WTC11 (cell line): ENCODE measurements at regions not wholly inside any gene's neighbourhood (a gene's known extent, or its start where the extent isn't known, plus 50 kb on each side); places are given as distances from the start of the nearest gene placed in this dataset.

Experiments used
- ATAC-seq: fragments of 200-7000 bp; cut with Tn5 transposase; 2 replicates; pipeline ENCODE4 v1.10.0; 2021; ENCODE audit warnings: mild to moderate bottlenecking, moderate library complexity
- CTCF ChIA-PET: fragments of 300-600 bp; sonication (Branson Sonifier 250); formaldehyde crosslinking; loops from one replicate; lab custom pipeline; 2021; ENCODE audit warnings: antibody characterized with exemption; lab: Charles Lee
- POLR2A ChIA-PET: fragments of 350-600 bp; sonication (Branson Sonifier 250); formaldehyde crosslinking; loops from one replicate; lab custom pipeline; 2021; ENCODE audit warnings: antibody characterized with exemption; lab: Charles Lee
- DNase-seq: peaks from one replicate; pipeline ENCODE4 v3.0.0; 2021; ENCODE audit warnings: low spot score
- H3K27ac Mint-ChIP-seq: 2 replicates; pipeline ENCODE4 v1.8.0; 2021; ENCODE audit warnings: mixed read lengths
- H3K27me3 Mint-ChIP-seq: 2 replicates; pipeline ENCODE4 v1.8.0; 2021; ENCODE audit warnings: low read depth, mild to moderate bottlenecking, moderate library complexity, mixed read lengths
- H3K36me3 Mint-ChIP-seq: 2 replicates; pipeline ENCODE4 v1.8.0; 2021; ENCODE audit warnings: mixed read lengths
- H3K4me1 Mint-ChIP-seq: 2 replicates; pipeline ENCODE4 v1.8.0; 2022; ENCODE audit warnings: mixed read lengths
- H3K4me3 Mint-ChIP-seq: 2 replicates; pipeline ENCODE4 v1.8.0; 2021; ENCODE audit warnings: mild to moderate bottlenecking, moderate library complexity, mixed read lengths
- H3K9me3 Mint-ChIP-seq: 2 replicates; pipeline ENCODE4 v1.8.0; 2021; ENCODE audit warnings: mixed read lengths
- CREB1 ChIP-seq: sonication (generic); formaldehyde crosslinking; IDR thresholded peaks from 2 replicates; pipeline ENCODE4 v1.8.0; 2023; ENCODE audit warnings: mild to moderate bottlenecking, missing genetic modification reagents
- CREM ChIP-seq: sonication (generic); formaldehyde crosslinking; IDR thresholded peaks from 2 replicates; pipeline ENCODE4 v1.8.1; 2022; ENCODE audit warnings: mild to moderate bottlenecking, missing genetic modification reagents, moderate library complexity
- E2F5 ChIP-seq: sonication (generic); formaldehyde crosslinking; IDR thresholded peaks from 2 replicates; pipeline ENCODE4 v1.8.1; 2022; ENCODE audit warnings: mild to moderate bottlenecking, moderate library complexity, missing genetic modification reagents
- ELF4 ChIP-seq: sonication (generic); formaldehyde crosslinking; IDR thresholded peaks from 2 replicates; pipeline ENCODE4 v1.8.1; 2022; ENCODE audit warnings: low read depth, mild to moderate bottlenecking, moderate library complexity, missing genetic modification reagents
- ERG ChIP-seq: fragments of 250-450 bp; sonication (Bioruptor Pico); IDR thresholded peaks from 2 replicates; pipeline ENCODE4 v1.8.0; 2021; ENCODE audit warnings: mild to moderate bottlenecking
- ESRRA ChIP-seq: sonication (generic); formaldehyde crosslinking; IDR thresholded peaks from 2 replicates; pipeline ENCODE4 v1.8.1; 2022; ENCODE audit warnings: mild to moderate bottlenecking, missing genetic modification reagents, borderline replicate concordance
- FOXJ3 ChIP-seq: sonication (generic); formaldehyde crosslinking; IDR thresholded peaks from 2 replicates; pipeline ENCODE4 v1.9.0; 2021; ENCODE audit warnings: missing genetic modification reagents, mild to moderate bottlenecking, borderline replicate concordance
- GABPB1 ChIP-seq: sonication (generic); formaldehyde crosslinking; IDR thresholded peaks from 2 replicates; pipeline ENCODE4 v1.8.1; 2023; ENCODE audit warnings: mild to moderate bottlenecking, missing genetic modification reagents
- MAX ChIP-seq: sonication (generic); formaldehyde crosslinking; IDR thresholded peaks from 2 replicates; pipeline ENCODE4 v1.8.0; 2022; ENCODE audit warnings: mild to moderate bottlenecking, missing genetic modification reagents
- NFE2L1 ChIP-seq: sonication (generic); formaldehyde crosslinking; IDR thresholded peaks from 2 replicates; pipeline ENCODE4 v1.8.1; 2023; ENCODE audit warnings: missing genetic modification reagents
- NFYB ChIP-seq: sonication (generic); formaldehyde crosslinking; conservative IDR thresholded peaks from 2 replicates; pipeline ENCODE4 v1.8.0; 2022; ENCODE audit warnings: low read depth, missing genetic modification reagents
- NR1H2 ChIP-seq: sonication (generic); formaldehyde crosslinking; IDR thresholded peaks from 2 replicates; pipeline ENCODE4 v1.9.0; 2021; ENCODE audit warnings: mild to moderate bottlenecking, moderate library complexity, missing genetic modification reagents
- OVOL2 ChIP-seq: fragments of 250-450 bp; sonication (Bioruptor Pico); IDR thresholded peaks from 2 replicates; pipeline ENCODE4 v1.9.0; 2021; ENCODE audit warnings: mild to moderate bottlenecking, borderline replicate concordance
- RORB ChIP-seq: fragments of 250-450 bp; sonication (Bioruptor Pico); IDR thresholded peaks from 2 replicates; pipeline ENCODE4 v1.9.0; 2021; ENCODE audit warnings: mild to moderate bottlenecking
- SMAD4 ChIP-seq: sonication (generic); formaldehyde crosslinking; IDR thresholded peaks from 2 replicates; pipeline ENCODE4 v1.8.0; 2022; ENCODE audit warnings: mild to moderate bottlenecking, missing genetic modification reagents
- SOX15 ChIP-seq: fragments of 250-450 bp; sonication (Bioruptor Pico); IDR thresholded peaks from 2 replicates; pipeline ENCODE4 v1.9.0; 2021; ENCODE audit warnings: mild to moderate bottlenecking
- SP1 ChIP-seq: sonication (generic); formaldehyde crosslinking; conservative IDR thresholded peaks from 2 replicates; pipeline ENCODE4 v1.8.1; 2022; ENCODE audit warnings: missing genetic modification reagents
- STAT6 ChIP-seq: sonication (generic); formaldehyde crosslinking; conservative IDR thresholded peaks from 2 replicates; pipeline ENCODE4 v1.8.1; 2023; ENCODE audit warnings: mild to moderate bottlenecking, low read depth, missing genetic modification reagents, moderate library complexity
- TCF7 ChIP-seq: sonication (generic); formaldehyde crosslinking; IDR thresholded peaks from 2 replicates; pipeline ENCODE4 v1.8.0; 2022; ENCODE audit warnings: mild to moderate bottlenecking, low read depth, missing genetic modification reagents, moderate library complexity
- TEAD1 ChIP-seq: sonication (generic); formaldehyde crosslinking; IDR thresholded peaks from 2 replicates; pipeline ENCODE4 v1.8.0; 2022; ENCODE audit warnings: mild to moderate bottlenecking, missing genetic modification reagents
- ZBTB43 ChIP-seq: sonication (generic); formaldehyde crosslinking; IDR thresholded peaks from 2 replicates; pipeline ENCODE4 v1.8.1; 2023; ENCODE audit warnings: mild to moderate bottlenecking, missing genetic modification reagents
- ZNF416 ChIP-seq: fragments of 250-450 bp; sonication (Bioruptor Pico); IDR thresholded peaks from 2 replicates; pipeline ENCODE4 v1.9.0; 2021; ENCODE audit warnings: mild to moderate bottlenecking, inconsistent platforms
- TF ChIP-seq, protein P1 (sequence below): sonication (generic); formaldehyde crosslinking; IDR thresholded peaks from 2 replicates; pipeline ENCODE4 v1.8.0; 2022; ENCODE audit warnings: mild to moderate bottlenecking, missing genetic modification reagents
- TF ChIP-seq, protein P2 (sequence below): fragments of 250-450 bp; sonication (Bioruptor Pico); IDR thresholded peaks from 2 replicates; pipeline ENCODE4 v1.9.0; 2021; ENCODE audit warnings: mild to moderate bottlenecking
- TF ChIP-seq, protein P3 (sequence below): sonication (generic); formaldehyde crosslinking; IDR thresholded peaks from 2 replicates; pipeline ENCODE4 v1.8.1; 2022; ENCODE audit warnings: low read depth, missing genetic modification reagents, borderline replicate concordance

- H3K27ac Mint-ChIP-seq, result no peak overlapping the region
- CTCF ChIA-PET, result no interaction called here
- H3K9me3 Mint-ChIP-seq, result peaks cover 55% of the 10 kb centered on the region
- DNase-seq (no peak), ATAC-seq (no peak)
- no peak for TF ChIP-seq E2F5 (CRISPR knock-in tag)
- no peak for TF ChIP-seq TCF7
- no peak for TF ChIP-seq NR1H2 (CRISPR knock-in tag)
- TF ChIP-seq OVOL2 (CRISPR knock-in tag), result no peak
- no peak for TF ChIP-seq SOX15 (CRISPR knock-in tag)
- TF ChIP-seq ERG (CRISPR knock-in tag), result no peak
- no peak for TF ChIP-seq SMAD4
- TF ChIP-seq, protein P1, sequence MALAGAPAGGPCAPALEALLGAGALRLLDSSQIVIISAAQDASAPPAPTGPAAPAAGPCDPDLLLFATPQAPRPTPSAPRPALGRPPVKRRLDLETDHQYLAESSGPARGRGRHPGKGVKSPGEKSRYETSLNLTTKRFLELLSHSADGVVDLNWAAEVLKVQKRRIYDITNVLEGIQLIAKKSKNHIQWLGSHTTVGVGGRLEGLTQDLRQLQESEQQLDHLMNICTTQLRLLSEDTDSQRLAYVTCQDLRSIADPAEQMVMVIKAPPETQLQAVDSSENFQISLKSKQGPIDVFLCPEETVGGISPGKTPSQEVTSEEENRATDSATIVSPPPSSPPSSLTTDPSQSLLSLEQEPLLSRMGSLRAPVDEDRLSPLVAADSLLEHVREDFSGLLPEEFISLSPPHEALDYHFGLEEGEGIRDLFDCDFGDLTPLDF (CRISPR knock-in tag), result no peak
- no peak for TF ChIP-seq FOXJ3
- no peak for TF ChIP-seq CREB1 (CRISPR knock-in tag)
- TF ChIP-seq ZNF416 (CRISPR knock-in tag), result no peak
- peaks cover 56% of the 10 kb centered on the region for H3K36me3 Mint-ChIP-seq
- H3K27me3 Mint-ChIP-seq, result no peaks in the 10 kb centered on the region
- POLR2A ChIA-PET, result no interaction called here
- H3K4me1 Mint-ChIP-seq, result peaks cover 10% of the 10 kb centered on the region
- no peak overlapping the region for H3K4me3 Mint-ChIP-seq
These were observed 917.1 kb downstream of the PLOD2 start for GRCh38 chr3:145243875-145244274.

DNA sequence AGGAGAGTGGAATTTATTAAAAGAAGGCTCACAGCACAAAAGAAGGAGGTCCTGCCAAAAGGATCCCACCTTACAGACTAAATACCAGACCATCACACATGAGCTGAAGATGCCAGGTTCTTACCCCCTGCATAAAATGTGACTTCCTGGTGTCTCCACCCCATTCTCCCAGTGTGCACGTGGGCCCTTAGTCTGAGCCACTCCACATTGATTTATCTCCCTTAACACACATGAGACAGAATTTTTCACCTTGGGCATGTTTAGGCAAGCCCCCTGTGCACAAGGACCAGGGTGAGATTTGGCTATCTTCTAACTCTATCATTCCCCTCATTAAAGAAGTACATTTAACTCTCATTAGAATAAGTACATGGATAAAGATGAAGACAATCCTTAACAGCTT is 916.7 kb downstream of the PLOD2 start:
- TF ChIP-seq STAT6 (CRISPR knock-in tag) (no peak), GABPB1 (no peak), SOX15 (CRISPR knock-in tag) (no peak), CREM (CRISPR knock-in tag) (no peak), RORB (CRISPR knock-in tag) (no peak)
- TF ChIP-seq, protein P2, sequence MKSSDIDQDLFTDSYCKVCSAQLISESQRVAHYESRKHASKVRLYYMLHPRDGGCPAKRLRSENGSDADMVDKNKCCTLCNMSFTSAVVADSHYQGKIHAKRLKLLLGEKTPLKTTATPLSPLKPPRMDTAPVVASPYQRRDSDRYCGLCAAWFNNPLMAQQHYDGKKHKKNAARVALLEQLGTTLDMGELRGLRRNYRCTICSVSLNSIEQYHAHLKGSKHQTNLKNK (CRISPR knock-in tag), result no peak
- H3K9me3 Mint-ChIP-seq, result peaks cover 60% of the 10 kb centered on the region
- DNase-seq (no peak), ATAC-seq (no peak)
- peaks cover 60% of the 10 kb centered on the region for H3K36me3 Mint-ChIP-seq
- H3K27me3 Mint-ChIP-seq, result no peaks in the 10 kb centered on the region; the same call in 1 of the 2 replicates
- H3K27ac Mint-ChIP-seq, result no peak overlapping the region
- ChIA-PET CTCF (no interaction called here), POLR2A (no interaction called here)
- peaks cover 10% of the 10 kb centered on the region for H3K4me1 Mint-ChIP-seq
- no peak overlapping the region for H3K4me3 Mint-ChIP-seq

- peaks cover 10% of the 10 kb centered on the region for H3K4me1 Mint-ChIP-seq
- H3K4me3 Mint-ChIP-seq, result no peak overlapping the region
- H3K27me3 Mint-ChIP-seq, result no peaks in the 10 kb centered on the region; the same call in 1 of the 2 replicates
- H3K9me3 Mint-ChIP-seq, result peaks cover 49% of the 10 kb centered on the region
- peaks cover 53% of the 10 kb centered on the region for H3K36me3 Mint-ChIP-seq
- DNase-seq (no peak), ATAC-seq (no peak)
- POLR2A ChIA-PET, result no interaction called here
- no peak overlapping the region for H3K27ac Mint-ChIP-seq
- CTCF ChIA-PET, result no interaction called here
- TF ChIP-seq NFE2L1, result no peak
- no peak for TF ChIP-seq ZBTB43
- TF ChIP-seq ELF4, result no peak
- no peak for TF ChIP-seq MAX (CRISPR knock-in tag)
- no peak for TF ChIP-seq ESRRA (CRISPR knock-in tag)
- TF ChIP-seq, protein P3, sequence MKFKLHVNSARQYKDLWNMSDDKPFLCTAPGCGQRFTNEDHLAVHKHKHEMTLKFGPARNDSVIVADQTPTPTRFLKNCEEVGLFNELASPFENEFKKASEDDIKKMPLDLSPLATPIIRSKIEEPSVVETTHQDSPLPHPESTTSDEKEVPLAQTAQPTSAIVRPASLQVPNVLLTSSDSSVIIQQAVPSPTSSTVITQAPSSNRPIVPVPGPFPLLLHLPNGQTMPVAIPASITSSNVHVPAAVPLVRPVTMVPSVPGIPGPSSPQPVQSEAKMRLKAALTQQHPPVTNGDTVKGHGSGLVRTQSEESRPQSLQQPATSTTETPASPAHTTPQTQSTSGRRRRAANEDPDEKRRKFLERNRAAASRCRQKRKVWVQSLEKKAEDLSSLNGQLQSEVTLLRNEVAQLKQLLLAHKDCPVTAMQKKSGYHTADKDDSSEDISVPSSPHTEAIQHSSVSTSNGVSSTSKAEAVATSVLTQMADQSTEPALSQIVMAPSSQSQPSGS (CRISPR knock-in tag), result no peak
- no peak for TF ChIP-seq NFYB (CRISPR knock-in tag)
- TF ChIP-seq TEAD1 (CRISPR knock-in tag), result no peak
- TF ChIP-seq SP1 (CRISPR knock-in tag), result no peak
These were observed 914.7 kb downstream of the PLOD2 start for GRCh38 chr3:145246291-145246690.
